ENCODE measurements at regions not wholly inside any gene's neighbourhood (a gene's known extent, or its start where the extent isn't known, plus 50 kb on each side); places are given as distances from the start of the nearest gene placed in this dataset.

GRCh38 chr15:39511000-39511915 is 69.6 kb upstream of the THBS1 start:
- ChIA-PET CTCF (interaction anchor here (0.9 to 1.2 kb wide), 2 partner anchors 69 to 70 kb away, joined by 3 read pairs; partner anchors contain the start of gene THBS1), POLR2A (interaction anchor here (0.6 kb wide), 1 partner anchor 64 kb away, joined by 10 read pairs; no protein-coding TSS in a partner anchor)
- no peak overlapping the region for H3K27ac Mint-ChIP-seq

GRCh38 chr15:39511916-39512260 is 69.0 kb upstream of the THBS1 start:
- Mint-ChIP-seq H3K27me3 (ENCODE audit: low read depth) (no peaks in the 10 kb centered on the region; the same call in 1 of the 2 replicates), H3K9me3 (peaks cover 27% of the 10 kb centered on the region), H3K36me3 (peaks cover 8% of the 10 kb centered on the region; the same call in 1 of the 2 replicates), H3K27ac (no peak overlapping the region), H3K4me3 (no peak overlapping the region), H3K4me1 (no peaks in the 10 kb centered on the region)
- CTCF ChIA-PET, result interaction anchor here (0.9 kb wide), 1 partner anchor 69 kb away, joined by 3 read pairs; the partner anchor contains the start of gene THBS1
- POLR2A ChIA-PET, result interaction anchor here (0.6 to 1.0 kb wide), 2 partner anchors 63 to 355 kb away, joined by 3 to 10 read pairs; no protein-coding TSS in a partner anchor
- DNase-seq (ENCODE audit: low spot score) (no peak), ATAC-seq (no peak)
- no peak for TF ChIP-seq ZNF671 (CRISPR knock-in tag; IDR thresholded peaks at IDR 0.05)
- no peak for TF ChIP-seq MYBL2 (CRISPR knock-in tag; IDR thresholded peaks at IDR 0.05)
- TF ChIP-seq SOX15 (CRISPR knock-in tag; IDR thresholded peaks at IDR 0.05), result no peak
- no peak for TF ChIP-seq ZNF138 (CRISPR knock-in tag; conservative IDR thresholded peaks at IDR 0.05)

More at GRCh38 chr15:39511000-39511915, 69.6 kb upstream of the THBS1 start:
- H3K36me3 Mint-ChIP-seq, result peaks cover 8% of the 10 kb centered on the region; the same call in 1 of the 2 replicates
- no peak for DNase-seq (ENCODE audit: low spot score)
- H3K4me3 Mint-ChIP-seq, result no peak overlapping the region
- no peak for TF ChIP-seq E2F4 (CRISPR knock-in tag; IDR thresholded peaks at IDR 0.05; ENCODE audit: borderline replicate concordance, low read depth)
- no peak for TF ChIP-seq ZNF317 (CRISPR knock-in tag; IDR thresholded peaks at IDR 0.05; ENCODE audit: borderline replicate concordance, low read depth)
- peaks cover 24% of the 10 kb centered on the region for H3K9me3 Mint-ChIP-seq
- H3K27me3 Mint-ChIP-seq (ENCODE audit: low read depth), result no peaks in the 10 kb centered on the region; the same call in 1 of the 2 replicates
- no peaks in the 10 kb centered on the region for H3K4me1 Mint-ChIP-seq
- no peak for ATAC-seq

GRCh38 chr15:39512643-39513042 is 68.2 kb upstream of the THBS1 start:
- no peaks in the 10 kb centered on the region for H3K4me1 Mint-ChIP-seq
- DNase-seq (ENCODE audit: low spot score) (no peak), ATAC-seq (no peak)
- H3K36me3 Mint-ChIP-seq, result peaks cover 8% of the 10 kb centered on the region; the same call in 1 of the 2 replicates
- H3K4me3 Mint-ChIP-seq, result no peak overlapping the region
- CTCF ChIA-PET, result no interaction called here
- no peak for TF ChIP-seq PRRX2 (CRISPR knock-in tag; IDR thresholded peaks at IDR 0.05)
- TF ChIP-seq ZNF232 (CRISPR knock-in tag; IDR thresholded peaks at IDR 0.05), result no peak
- no peak for TF ChIP-seq ZMAT4 (CRISPR knock-in tag; IDR thresholded peaks at IDR 0.05)
- TF ChIP-seq ATF6 (CRISPR knock-in tag; IDR thresholded peaks at IDR 0.05), result no peak
- POLR2A ChIA-PET, result interaction anchor here (1.0 kb wide), 1 partner anchor 356 kb away, joined by 3 read pairs; no protein-coding TSS in a partner anchor
- H3K9me3 Mint-ChIP-seq, result peaks cover 27% of the 10 kb centered on the region
- H3K27me3 Mint-ChIP-seq (ENCODE audit: low read depth), result no peaks in the 10 kb centered on the region; the same call in 1 of the 2 replicates
- H3K27ac Mint-ChIP-seq, result no peak overlapping the region

GRCh38 chr15:39513936-39514335 is 66.9 kb upstream of the THBS1 start:
- Mint-ChIP-seq H3K9me3 (peaks cover 27% of the 10 kb centered on the region), H3K27me3 (ENCODE audit: low read depth) (no peaks in the 10 kb centered on the region; the same call in 1 of the 2 replicates), H3K4me3 (no peak overlapping the region), H3K4me1 (no peaks in the 10 kb centered on the region), H3K27ac (no peak overlapping the region), H3K36me3 (peaks cover 8% of the 10 kb centered on the region; the same call in 1 of the 2 replicates)
- POLR2A ChIA-PET, result no interaction called here
- CTCF ChIA-PET, result interaction anchor here (0.9 kb wide), 1 partner anchor 65 kb away, joined by 3 read pairs; no protein-coding TSS in a partner anchor
- DNase-seq (ENCODE audit: low spot score) (no peak), ATAC-seq (no peak)
- no peak for TF ChIP-seq ZNF317 (CRISPR knock-in tag; IDR thresholded peaks at IDR 0.05; ENCODE audit: borderline replicate concordance, low read depth)
- no peak for TF ChIP-seq ZSCAN18 (CRISPR knock-in tag; IDR thresholded peaks at IDR 0.05)
- no peak for TF ChIP-seq CDX4 (CRISPR knock-in tag; IDR thresholded peaks at IDR 0.05; ENCODE audit: borderline replicate concordance)
- no peak for TF ChIP-seq ESRRA (CRISPR knock-in tag; IDR thresholded peaks at IDR 0.05; ENCODE audit: borderline replicate concordance)
- no peak for TF ChIP-seq NFATC4 (CRISPR knock-in tag; IDR thresholded peaks at IDR 0.05)
- TF ChIP-seq AFF4 (CRISPR knock-in tag; IDR thresholded peaks at IDR 0.05; ENCODE audit: borderline replicate concordance), result no peak
- no peak for TF ChIP-seq GTF2I (CRISPR knock-in tag; conservative IDR thresholded peaks at IDR 0.05)
- TF ChIP-seq MYBL2 (CRISPR knock-in tag; IDR thresholded peaks at IDR 0.05), result no peak
